GM06990 (cell line): ENCODE measurements at regions not wholly inside any gene's neighbourhood (a gene's known extent, or its start where the extent isn't known, plus 50 kb on each side); places are given as distances from the start of the nearest gene placed in this dataset.

Experiments used
- DNase-seq: peaks from one replicate; pipeline ENCODE4 v3.0.0-alpha.2; 2011; ENCODE audit not compliant: insufficient read length; ENCODE audit errors: extremely low read depth
- H3K27me3 ChIP-seq: replicated peaks from 2 replicates; pipeline ENCODE4 v1.6.0; 2011; ENCODE audit warnings: low read length; ENCODE audit not compliant: control insufficient read depth, insufficient read depth
- H3K36me3 ChIP-seq: 2 replicates; pipeline ENCODE4 v1.5.1; 2011; ENCODE audit warnings: low read length; ENCODE audit not compliant: control insufficient read depth, insufficient read depth
- H3K4me3 ChIP-seq: replicated peaks from 2 replicates; pipeline ENCODE4 v1.5.1; 2011; ENCODE audit warnings: low read depth, mild to moderate bottlenecking, control low read depth, low read length
- CTCF ChIP-seq: IDR thresholded peaks from 2 replicates; pipeline ENCODE4 v1.5.1; 2011; ENCODE audit warnings: low read length, control low read depth, mild to moderate bottlenecking, inconsistent platforms; ENCODE audit not compliant: insufficient read depth, poor library complexity, severe bottlenecking

GRCh38 chr15:70479785-70480184 lies 283.6 kb downstream of the UACA start:
- Histone ChIP-seq H3K4me3 (no peak overlapping the region), H3K36me3 (no peaks in the 10 kb centered on the region), H3K27me3 (no peaks in the 10 kb centered on the region)
- no peak for DNase-seq
- TF ChIP-seq CTCF: no peak

- peak; percentile 36 for DNase-seq
- Histone ChIP-seq H3K4me3 (no peak overlapping the region), H3K27me3 (no peaks in the 10 kb centered on the region), H3K36me3 (no peaks in the 10 kb centered on the region)
- no peak for TF ChIP-seq CTCF
Observed at GRCh38 chr15:70479056-70479455, 284.3 kb downstream of the UACA start.

GRCh38 chr15:70478251-70478990 lies 284.9 kb downstream of the UACA start:
- peak; percentile 77 for DNase-seq
- Histone ChIP-seq H3K4me3 (no peak overlapping the region), H3K27me3 (no peaks in the 10 kb centered on the region), H3K36me3 (no peaks in the 10 kb centered on the region)
- no peak for TF ChIP-seq CTCF

- Histone ChIP-seq H3K36me3 (no peaks in the 10 kb centered on the region), H3K27me3 (no peaks in the 10 kb centered on the region), H3K4me3 (no peak overlapping the region)
- DNase-seq: no peak
- no peak for TF ChIP-seq CTCF
Observed at GRCh38 chr15:70477750-70478250, 285.6 kb downstream of the UACA start.

- DNase-seq: no peak
- Histone ChIP-seq H3K27me3 (no peaks in the 10 kb centered on the region), H3K4me3 (no peak overlapping the region), H3K36me3 (no peaks in the 10 kb centered on the region)
- no peak for TF ChIP-seq CTCF
Observed at GRCh38 chr15:70476441-70476840, 286.9 kb downstream of the UACA start.

- Histone ChIP-seq H3K36me3 (no peaks in the 10 kb centered on the region), H3K27me3 (no peaks in the 10 kb centered on the region), H3K4me3 (no peak overlapping the region)
- TF ChIP-seq CTCF: no peak
- DNase-seq: no peak
Observed at GRCh38 chr15:70475921-70476320, 287.4 kb downstream of the UACA start.
